Adrenal gland (tissue), 9 donors: ENCODE measurements at regions not wholly inside any gene's neighbourhood (a gene's known extent, or its start where the extent isn't known, plus 50 kb on each side); places are given as distances from the start of the nearest gene placed in this dataset.

Source experiments
- DNase-seq, 7 donors: peaks; one replicate each; pipeline ENCODE4 v3.0.0-alpha.2; 2019 to 2020
- H3K27ac ChIP-seq, 5 donors: fragments of 200-600 bp; sonication (generic) in 4 of 5; 1 replicate in 3 of 5; 2 replicates in 2 of 5; pipeline versions ENCODE4 v1.5.1 to v1.8.0; 2016 to 2020; ENCODE audit warnings: mild to moderate bottlenecking in 1 of 5
- H3K27me3 ChIP-seq: fragments of 200-600 bp; 2 replicates; pipeline ENCODE4 v1.8.0; 2021
- H3K36me3 ChIP-seq, 2 donors: fragments of 200-600 bp; replicated peaks in 1 of 2; 1 replicate in 1 of 2; 2 replicates in 1 of 2; pipeline versions ENCODE4 v1.5.1 to v1.8.0; 2018 to 2022
- H3K4me1 ChIP-seq, 2 donors: fragments of 200-600 bp; replicated peaks in 1 of 2; 1 replicate in 1 of 2; 2 replicates in 1 of 2; pipeline versions ENCODE4 v1.5.1 to v1.8.0; 2018 to 2021
- H3K4me3 ChIP-seq, 4 donors: fragments of 200-600 bp; sonication (generic) in 3 of 4; one replicate each; pipeline ENCODE4 v1.5.1; 2016 to 2018
- H3K9me3 ChIP-seq, 3 donors: fragments of 200-600 bp; sonication (generic) in 1 of 3; replicated peaks in 1 of 3; 1 replicate in 2 of 3; 2 replicates in 1 of 3; pipeline versions ENCODE4 v1.5.1 to v1.8.0; 2016 to 2021
- CTCF ChIP-seq, 6 experiments: fragments of 450-650 bp in 4 of 6; fragments of 200-600 bp in 2 of 6; sonication (generic) in 1 of 6; IDR thresholded peaks; 1 replicate in 5 of 6; 2 replicates in 1 of 6; pipeline versions ENCODE4 v1.5.1 to v1.8.0; 2016 to 2021; ENCODE audit warnings: antibody characterized with exemption in 6 of 6, mild to moderate bottlenecking in 2 of 6, moderate library complexity in 1 of 6
- POLR2A ChIP-seq, 2 donors: fragments of 450-650 bp; IDR thresholded peaks; one replicate each; pipeline ENCODE4 v1.6.1; 2017; ENCODE audit warnings: antibody characterized with exemption in 2 of 2, mild to moderate bottlenecking in 2 of 2, moderate library complexity in 1 of 2
- WGBS, 4 donors: extraction: QIAGEN DNeasy Blood & Tissue Kit in 2 of 4; methylation state at CpG; one replicate each; pipeline versions ENCODE4 v1.1.5 to v1.1.7; 2013 to 2017; 5-methylcytosine and 5-hydroxymethylcytosine counted together
- intact Hi-C, 2 donors: fragments of 100-400 bp; cut with DNase I; formaldehyde crosslinking; loops; one replicate each; pipeline versions ENCODE4 v1.14.1 to v1.15.0; 2022 to 2023
- donor health status: healthy with polysubstance abuse.
- donor health status: Bipolar disorder and iron deficiency.
- donor health status: DM: yes; HTN: yes; CAD: no.
- donor health status: DM: no; HTN: no; CAD: no.
- donor health status: DM: no; HTN: no; CAD: no.

- no peak for DNase-seq
- WGBS, 4 donors: 71 to 81% (median 72%) methylated on average over 1 of the region's 1 CpG
- intact Hi-C loops: no loop called here
- H3K27ac ChIP-seq: no peak overlapping the region
- peaks cover 0 to 14% of the 10 kb centered on the region in 2 donors for H3K4me1 ChIP-seq
- no peak for TF ChIP-seq POLR2A (IDR thresholded peaks at IDR 0.05)
- no peak for TF ChIP-seq CTCF (IDR thresholded peaks at IDR 0.05)
- H3K4me3 ChIP-seq: no peak overlapping the region
- no peaks in the 10 kb centered on the region for H3K36me3 ChIP-seq
- no peaks in the 10 kb centered on the region for H3K27me3 ChIP-seq
- H3K9me3 ChIP-seq: no peaks in the 10 kb centered on the region
Measured at GRCh38 chr10:62578916-62579315, 204.7 kb downstream of the ZNF365 start.

GRCh38 chr10:62580396-62580795 lies 206.2 kb downstream of the ZNF365 start:
- intact Hi-C loops: no loop called here
- no peak for DNase-seq
- no peak overlapping the region for H3K27ac ChIP-seq
- no peaks in the 10 kb centered on the region for H3K27me3 ChIP-seq
- peaks cover 0 to 14% of the 10 kb centered on the region in 2 donors for H3K4me1 ChIP-seq
- H3K9me3 ChIP-seq: no peaks in the 10 kb centered on the region
- H3K36me3 ChIP-seq: no peaks in the 10 kb centered on the region
- no peak overlapping the region for H3K4me3 ChIP-seq
- no peak for TF ChIP-seq CTCF (IDR thresholded peaks at IDR 0.05)
- no peak for TF ChIP-seq POLR2A (IDR thresholded peaks at IDR 0.05)

GRCh38 chr10:62581351-62581750 lies 207.2 kb downstream of the ZNF365 start:
- intact Hi-C loops: no loop called here
- Histone ChIP-seq H3K4me3 (no peak overlapping the region), H3K9me3 (no peaks in the 10 kb centered on the region), H3K27me3 (no peaks in the 10 kb centered on the region), H3K36me3 (no peaks in the 10 kb centered on the region), H3K27ac (no peak overlapping the region), H3K4me1 (peaks cover 0 to 14% of the 10 kb centered on the region in 2 donors)
- 81 to 85% (median 83%) methylated on average over 3 of the region's 3 CpGs for WGBS, 4 donors
- no peak for DNase-seq
- TF ChIP-seq CTCF (IDR thresholded peaks at IDR 0.05): no peak
- no peak for TF ChIP-seq POLR2A (IDR thresholded peaks at IDR 0.05)

- Histone ChIP-seq H3K4me1 (peaks cover 0 to 14% of the 10 kb centered on the region in 2 donors), H3K4me3 (no peak overlapping the region), H3K27ac (peak overlapping the region in 3 of 5 donors; percentile 51 to 69 (median 67)), H3K9me3 (no peaks in the 10 kb centered on the region), H3K27me3 (no peaks in the 10 kb centered on the region), H3K36me3 (no peaks in the 10 kb centered on the region)
- DNase-seq: no peak
- intact Hi-C loops: no loop called here
- TF ChIP-seq CTCF (IDR thresholded peaks at IDR 0.05) (no peak), POLR2A (IDR thresholded peaks at IDR 0.05) (no peak)
- 72 to 78% (median 77%) methylated on average over 4 of the region's 4 CpGs for WGBS, 4 donors
Measured at GRCh38 chr10:62582101-62582705, 208.0 kb downstream of the ZNF365 start.
